K562 (cell line): ENCODE measurements at regions not wholly inside any gene's neighbourhood (a gene's known extent, or its start where the extent isn't known, plus 50 kb on each side); places are given as distances from the start of the nearest gene placed in this dataset.
A peak's percentile ranks its signal among the peaks of the same experiment; 100 is the strongest.

ENCODE experiments used
- ATAC-seq: fragments of 200-7000 bp; cut with Tn5 transposase; 3 replicates; pipeline ENCODE4 v1.9.1; 2020; ENCODE audit warnings: moderate library complexity
- BruUV-seq: library from RNA; stranded (reverse); fragments of 400-500 nt; replicated peaks from 2 replicates; lab custom pipeline; 2021; lab: Mats Ljungman, UMichigan
- CTCF ChIA-PET: fragments of 300-600 bp; formaldehyde crosslinking; extraction: SDS; loops from one replicate; lab custom pipeline; 2021; ENCODE audit warnings: low intra/inter-chr PET ratio; lab: Yijun Ruan, JAX
- POLR2A ChIA-PET: fragments of 300-600, 350-650 bp; sonication (Branson Sonifier 250); formaldehyde crosslinking; extraction: SDS; loops from one replicate; lab custom pipeline; 2021; ENCODE audit warnings: antibody characterized with exemption, inconsistent platforms; lab: Yijun Ruan, JAX
- DNase-seq, 4 experiments: peaks; one replicate each; pipeline versions ENCODE4 v3.0.0 to v3.0.0-alpha.2; 2011 to 2018; ENCODE audit warnings: low spot score in 3 of 4, mixed read lengths in 3 of 4; ENCODE audit errors: extremely low read depth in 1 of 4
- FAIRE-seq: peaks from 2 replicates; lab custom pipeline; 2011; peaks lifted over from hg19 to GRCh38; lab: Jason Lieb, UNC
- H2AFZ ChIP-seq: 2 replicates; pipeline ENCODE4 v1.6.0; 2011; ENCODE audit warnings: low read depth, low read length, control low read depth, inconsistent platforms
- H3K27ac ChIP-seq: fragments of 200-600 bp; 3 replicates; pipeline ENCODE4 v1.8.0; 2011; ENCODE audit warnings: low read depth, mild to moderate bottlenecking, control low read depth, inconsistent platforms, low read length, moderate library complexity, mixed read lengths; ENCODE audit errors: extremely low read depth
- H3K27me3 ChIP-seq, 2 experiments: fragments of 300-600 bp in 1 of 2; 2 replicates in 1 of 2; 3 replicates in 1 of 2; pipeline versions ENCODE4 v1.6.0 to v1.8.0; 2011; ENCODE audit warnings: inconsistent platforms in 2 of 2, low read length in 2 of 2, mild to moderate bottlenecking in 1 of 2, mixed read lengths in 1 of 2, moderate library complexity in 1 of 2; ENCODE audit not compliant: control insufficient read depth in 2 of 2, insufficient read depth in 2 of 2
- H3K36me3 ChIP-seq: fragments of 300-600 bp; 3 replicates; pipeline ENCODE4 v1.8.0; 2011; ENCODE audit warnings: mild to moderate bottlenecking, low read length, inconsistent platforms; ENCODE audit not compliant: control insufficient read depth, insufficient read depth
- H3K4me1 ChIP-seq, 2 experiments: fragments of 200-600 bp in 1 of 2; replicated peaks in 1 of 2; 2 replicates in 1 of 2; 3 replicates in 1 of 2; pipeline versions ENCODE4 v1.5.1 to v1.8.0; 2011; ENCODE audit warnings: inconsistent platforms in 2 of 2, low read length in 2 of 2, mild to moderate bottlenecking in 1 of 2, mixed read lengths in 1 of 2, moderate library complexity in 1 of 2; ENCODE audit not compliant: control insufficient read depth in 2 of 2, insufficient read depth in 2 of 2
- H3K4me2 ChIP-seq: 2 replicates; pipeline ENCODE4 v1.6.1; 2011; ENCODE audit warnings: low read length, control low read depth, inconsistent platforms, mixed read lengths; ENCODE audit not compliant: insufficient read depth
- H3K4me3 ChIP-seq: fragments of 200-600 bp; sonication (generic), shearing (Covaris generic); 2 replicates; pipeline ENCODE4 v1.5.1; 2016; ENCODE audit warnings: control low read depth, inconsistent platforms
- H3K79me2 ChIP-seq: fragments of 200-600 bp; 3 replicates; pipeline ENCODE4 v1.8.0; 2011; ENCODE audit warnings: low read length, inconsistent platforms; ENCODE audit not compliant: control insufficient read depth, insufficient read depth
- H3K9ac ChIP-seq, 2 experiments: 2 replicates each; pipeline versions ENCODE4 v1.6.0 to v1.6.1; 2011; ENCODE audit warnings: low read depth in 2 of 2, low read length in 2 of 2, control low read depth in 1 of 2, inconsistent platforms in 1 of 2, mild to moderate bottlenecking in 1 of 2, mixed read lengths in 1 of 2; ENCODE audit not compliant: insufficient read depth in 1 of 2
- H3K9me1 ChIP-seq: one replicate; pipeline ENCODE4 v1.6.0; 2011; ENCODE audit warnings: inconsistent platforms, mild to moderate bottlenecking, low read length, moderate library complexity; ENCODE audit not compliant: control insufficient read depth, insufficient read depth
- H3K9me3 ChIP-seq: replicated peaks from 2 replicates; pipeline ENCODE4 v1.5.1; 2011; ENCODE audit warnings: low read depth, low read length, inconsistent platforms; ENCODE audit not compliant: control insufficient read depth, insufficient read depth
- H4K20me1 ChIP-seq: replicated peaks from 2 replicates; pipeline ENCODE4 v1.6.1; 2011; ENCODE audit warnings: low read length, inconsistent platforms, mixed read lengths; ENCODE audit not compliant: control insufficient read depth, insufficient read depth
- CAMTA2 ChIP-seq: fragments of 250-450 bp; sonication (Bioruptor Pico); conservative IDR thresholded peaks from 2 replicates; pipeline ENCODE4 v1.5.1; 2022
- CHAMP1 ChIP-seq: fragments of 450-650 bp; IDR thresholded peaks from 2 replicates; pipeline ENCODE4 v1.6.1; 2016; ENCODE audit warnings: mild to moderate bottlenecking
- CSDE1 ChIP-seq, 2 experiments: fragments of 450-650 bp; IDR thresholded peaks; 2 replicates each; pipeline ENCODE4 v1.6.1; 2016; ENCODE audit warnings: mild to moderate bottlenecking in 1 of 2
- DPF2 ChIP-seq: fragments of 450-650 bp; IDR thresholded peaks from 2 replicates; pipeline ENCODE4 v1.6.1; 2016
- FOSL1 ChIP-seq: fragments of 200-800 bp; sonication (Bioruptor generic); conservative IDR thresholded peaks from 2 replicates; pipeline ENCODE4 v1.6.1; 2016; ENCODE audit warnings: missing genetic modification characterization, missing compliant biosample characterization
- GATA2 ChIP-seq: sonication (generic); formaldehyde crosslinking; IDR thresholded peaks from 2 replicates; pipeline ENCODE4 v1.4.0; 2020; ENCODE audit warnings: mild to moderate bottlenecking, missing genetic modification reagents
- HMG20A ChIP-seq: fragments of 450-650 bp; formaldehyde crosslinking; conservative IDR thresholded peaks from 2 replicates; pipeline ENCODE4 v1.4.0; 2020; ENCODE audit warnings: mild to moderate bottlenecking, mixed read lengths
- MIER1 ChIP-seq: fragments of 450-650 bp; IDR thresholded peaks from 2 replicates; pipeline ENCODE4 v1.6.1; 2016; ENCODE audit warnings: antibody characterized with exemption, mild to moderate bottlenecking, low read depth
- POLR2G ChIP-seq: fragments of 200-400 bp; formaldehyde crosslinking; IDR thresholded peaks from 2 replicates; pipeline ENCODE4 v1.6.1; 2017; ENCODE audit warnings: low read depth, mild to moderate bottlenecking, antibody characterized with exemption, low read length, moderate library complexity
- ZNF780A ChIP-seq: fragments of 250-450 bp; sonication (Bioruptor Pico); IDR thresholded peaks from 2 replicates; pipeline ENCODE4 v1.5.0; 2021; ENCODE audit warnings: mild to moderate bottlenecking
- WGBS: fragments of 100-300 bp; shearing (Covaris generic); methylation state at CpG from one replicate; pipeline ENCODE4 v1.1.6; 2016; ENCODE audit warnings: low coverage, mixed read lengths; ENCODE audit not compliant: insufficient coverage; ENCODE audit errors: missing lambda C conversion rate; 5-methylcytosine and 5-hydroxymethylcytosine counted together
- in situ Hi-C: fragments of 300-500 bp; cut with MboI; formaldehyde crosslinking; loops from 4 replicates; pipeline ENCODE4 v1.15.0; 2018; ENCODE audit warnings: inconsistent platforms, mixed read lengths
- intact Hi-C: fragments of 100-400 bp; cut with micrococcal nuclease; formaldehyde crosslinking; loops from 2 replicates; pipeline ENCODE4 v1.14.2; 2022

- 0 out of 2 replicates have a peak, but pooled peaks have one; percentile 16 for TF ChIP-seq FOSL1 (tag)
- TF ChIP-seq HMG20A (CRISPR knock-in tag) = no peak
- no peak for TF ChIP-seq CSDE1 (IDR thresholded peaks at IDR 0.05)
- no peak for TF ChIP-seq POLR2G
These were observed 123.9 kb upstream of the SLC1A4 start (continued) for GRCh38 chr2:64865073-64865830.

- H3K9ac ChIP-seq = peak overlapping the region in 1 of 2 experiments; percentile 70; a peak in 2 of 4 replicates
These were observed 123.3 kb upstream of the SLC1A4 start for GRCh38 chr2:64865831-64866345.

More at GRCh38 chr2:64865831-64866345, 123.3 kb upstream of the SLC1A4 start:
- TF ChIP-seq DPF2 (0 out of 2 replicates have a peak, but pooled peaks have one; percentile 26), MIER1 (no peak), CAMTA2 (CRISPR knock-in tag) (0 out of 2 replicates have a peak, but pooled peaks have one; percentile 50), CHAMP1 (no peak), ZNF780A (CRISPR knock-in tag) (no peak), GATA2 (CRISPR knock-in tag) (no peak)
- no peaks in the 10 kb centered on the region for H4K20me1 ChIP-seq
- ChIA-PET POLR2A (interaction anchor here (1.3 kb wide), 1 partner anchor 222 kb away, joined by 6 read pairs; no protein-coding TSS in a partner anchor), CTCF (interaction anchor here (0.6 to 3.6 kb wide), 8 partner anchors 219 to 823 kb away, joined by 3 to 25 read pairs (median 3); no protein-coding TSS in a partner anchor)
- no peaks in the 10 kb centered on the region for H3K27me3 ChIP-seq
- intact Hi-C loops = loop anchor here (1.0 to 5.0 kb wide), 4 partner anchors 35 to 534 kb away; no protein-coding TSS in a partner anchor
- in situ Hi-C loops = no loop called here
- no peaks in the 10 kb centered on the region for H3K79me2 ChIP-seq
- H3K4me2 ChIP-seq = peak overlapping the region; percentile 76
- 58% methylated on average over 10 of the region's 10 CpGs for WGBS
- H3K36me3 ChIP-seq = no peaks in the 10 kb centered on the region
- ATAC-seq = no peak
- H3K9me3 ChIP-seq = peaks cover 4% of the 10 kb centered on the region; the same call in 1 of the 2 replicates
- peak overlapping the region; percentile 79 for H2AFZ ChIP-seq
- no peaks in the 10 kb centered on the region for H3K9me1 ChIP-seq
- no peak for DNase-seq
- peaks cover 15 to 20% of the 10 kb centered on the region in 2 experiments for H3K4me1 ChIP-seq
- H3K4me3 ChIP-seq = no peak overlapping the region
- H3K27ac ChIP-seq = no peak overlapping the region; the same call in 2 of the 3 replicates
- FAIRE-seq = peak; percentile 23
- no TSS peak for BruUV-seq
